Esophagus muscularis mucosa (tissue), 3 donors: ENCODE measurements at regions not wholly inside any gene's neighbourhood (a gene's known extent, or its start where the extent isn't known, plus 50 kb on each side); places are given as distances from the start of the nearest gene placed in this dataset.

ENCODE experiments used
- POLR2A ChIP-seq: fragments of 450-650 bp; IDR thresholded peaks from one replicate; pipeline ENCODE4 v1.6.1; 2017; ENCODE audit warnings: antibody characterized with exemption, moderate library complexity, mild to moderate bottlenecking, low read depth
- POLR2AphosphoS5 ChIP-seq, 2 donors: sonication (generic); formaldehyde crosslinking; IDR thresholded peaks; one replicate each; pipeline ENCODE4 v1.6.1; 2017; ENCODE audit warnings: antibody characterized with exemption in 2 of 2
- TF ChIP-seq, protein P1 (sequence below), 3 experiments: fragments of 200-600 bp in 2 of 3; fragments of 450-650 bp in 1 of 3; sonication (generic) in 2 of 3; IDR thresholded peaks; one replicate each; pipeline ENCODE4 v1.5.1; 2017 to 2019; ENCODE audit warnings: antibody characterized with exemption in 3 of 3, mild to moderate bottlenecking in 2 of 3, moderate library complexity in 1 of 3

DNA sequence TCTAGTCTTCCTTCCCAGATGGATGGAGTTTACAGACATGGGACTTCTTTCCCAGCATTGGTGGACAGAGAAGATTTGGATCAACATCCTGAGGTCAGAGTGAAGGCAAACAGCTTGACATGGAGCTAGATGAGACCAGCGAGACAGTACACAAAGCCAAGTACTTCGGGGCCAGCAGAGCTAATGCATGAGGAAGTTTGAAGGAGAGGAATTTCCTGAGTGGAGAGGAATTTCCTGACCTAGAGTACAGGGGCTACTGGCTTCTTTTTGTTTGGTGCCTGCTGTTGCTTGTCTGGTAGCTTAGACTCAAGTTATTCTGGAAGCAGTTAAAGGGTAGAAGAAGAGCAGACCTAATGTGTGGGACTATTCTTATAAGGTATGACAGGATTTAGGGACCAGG lies 69.1 kb upstream of the EOLA2 start:
- TF ChIP-seq, protein P1, sequence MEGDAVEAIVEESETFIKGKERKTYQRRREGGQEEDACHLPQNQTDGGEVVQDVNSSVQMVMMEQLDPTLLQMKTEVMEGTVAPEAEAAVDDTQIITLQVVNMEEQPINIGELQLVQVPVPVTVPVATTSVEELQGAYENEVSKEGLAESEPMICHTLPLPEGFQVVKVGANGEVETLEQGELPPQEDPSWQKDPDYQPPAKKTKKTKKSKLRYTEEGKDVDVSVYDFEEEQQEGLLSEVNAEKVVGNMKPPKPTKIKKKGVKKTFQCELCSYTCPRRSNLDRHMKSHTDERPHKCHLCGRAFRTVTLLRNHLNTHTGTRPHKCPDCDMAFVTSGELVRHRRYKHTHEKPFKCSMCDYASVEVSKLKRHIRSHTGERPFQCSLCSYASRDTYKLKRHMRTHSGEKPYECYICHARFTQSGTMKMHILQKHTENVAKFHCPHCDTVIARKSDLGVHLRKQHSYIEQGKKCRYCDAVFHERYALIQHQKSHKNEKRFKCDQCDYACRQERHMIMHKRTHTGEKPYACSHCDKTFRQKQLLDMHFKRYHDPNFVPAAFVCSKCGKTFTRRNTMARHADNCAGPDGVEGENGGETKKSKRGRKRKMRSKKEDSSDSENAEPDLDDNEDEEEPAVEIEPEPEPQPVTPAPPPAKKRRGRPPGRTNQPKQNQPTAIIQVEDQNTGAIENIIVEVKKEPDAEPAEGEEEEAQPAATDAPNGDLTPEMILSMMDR (IDR thresholded peaks at IDR 0.05) = no peak
- TF ChIP-seq POLR2AphosphoS5 (IDR thresholded peaks at IDR 0.05) (no peak), POLR2A (no peak)
